Astrocyte (in vitro differentiated cells and primary cell): ENCODE measurements at regions not wholly inside any gene's neighbourhood (a gene's known extent, or its start where the extent isn't known, plus 50 kb on each side); places are given as distances from the start of the nearest gene placed in this dataset.

Experiments
- DNase-seq: peaks from one replicate; pipeline ENCODE4 v3.0.0-alpha.2; 2010; ENCODE audit warnings: low read depth
- FAIRE-seq: peaks from 2 replicates; lab custom pipeline; 2011; peaks lifted over from hg19 to GRCh38; lab: Jason Lieb, UNC
- H2AFZ ChIP-seq: 2 replicates; pipeline ENCODE4 v1.6.0; 2012; ENCODE audit warnings: low read depth, low read length, inconsistent platforms
- H3K27ac ChIP-seq: 2 replicates; pipeline ENCODE4 v1.5.1; 2011; ENCODE audit warnings: low read depth, low read length, inconsistent platforms
- H3K27me3 ChIP-seq: 2 replicates; pipeline ENCODE4 v1.6.0; 2011; ENCODE audit warnings: low read length, inconsistent platforms; ENCODE audit not compliant: insufficient read depth
- H3K36me3 ChIP-seq: 2 replicates; pipeline ENCODE4 v1.5.1; 2011; ENCODE audit warnings: low read length, inconsistent platforms; ENCODE audit not compliant: insufficient read depth
- H3K4me1 ChIP-seq: 2 replicates; pipeline ENCODE4 v1.5.1; 2011; ENCODE audit warnings: low read length, inconsistent platforms; ENCODE audit not compliant: insufficient read depth
- H3K4me2 ChIP-seq: 2 replicates; pipeline ENCODE4 v1.6.0; 2012; ENCODE audit warnings: low read length, inconsistent platforms
- H3K4me3 ChIP-seq: 2 replicates; pipeline ENCODE4 v1.5.1; 2011; ENCODE audit warnings: low read depth, mild to moderate bottlenecking, low read length, inconsistent platforms; ENCODE audit not compliant: insufficient read depth
- H3K79me2 ChIP-seq: 2 replicates; pipeline ENCODE4 v1.6.0; 2012; ENCODE audit warnings: mild to moderate bottlenecking, low read length, inconsistent platforms; ENCODE audit not compliant: insufficient read depth
- H3K9ac ChIP-seq: 2 replicates; pipeline ENCODE4 v1.6.0; 2012; ENCODE audit warnings: mild to moderate bottlenecking, low read length, inconsistent platforms
- H3K9me3 ChIP-seq: 2 replicates; pipeline ENCODE4 v1.5.1; 2012; ENCODE audit warnings: low read depth, mild to moderate bottlenecking, low read length, inconsistent platforms; ENCODE audit not compliant: insufficient read depth
- H4K20me1 ChIP-seq: 2 replicates; pipeline ENCODE4 v1.6.0; 2012; ENCODE audit warnings: low read length, inconsistent platforms; ENCODE audit not compliant: insufficient read depth
- H3K27ac Mint-ChIP-seq: one replicate; pipeline ENCODE4 v1.8.0; 2021; ENCODE audit warnings: mild to moderate bottlenecking, mixed read lengths; ENCODE audit not compliant: unreplicated experiment
- H3K27me3 Mint-ChIP-seq: one replicate; pipeline ENCODE4 v1.8.0; 2021; ENCODE audit warnings: low read depth, mixed read lengths; ENCODE audit not compliant: unreplicated experiment
- H3K36me3 Mint-ChIP-seq: one replicate; pipeline ENCODE4 v1.8.0; 2021; ENCODE audit warnings: low read depth, mixed read lengths; ENCODE audit not compliant: unreplicated experiment
- H3K4me1 Mint-ChIP-seq: one replicate; pipeline ENCODE4 v1.8.0; 2021; ENCODE audit warnings: low read depth, mixed read lengths; ENCODE audit not compliant: unreplicated experiment
- H3K4me3 Mint-ChIP-seq: one replicate; pipeline ENCODE4 v1.8.0; 2021; ENCODE audit warnings: mild to moderate bottlenecking, moderate library complexity, mixed read lengths; ENCODE audit not compliant: unreplicated experiment
- H3K9me3 Mint-ChIP-seq: one replicate; pipeline ENCODE4 v1.8.0; 2021; ENCODE audit warnings: mild to moderate bottlenecking, mixed read lengths; ENCODE audit not compliant: unreplicated experiment
- EZH2 ChIP-seq: IDR thresholded peaks from 2 replicates; pipeline ENCODE4 v1.6.1; 2012; ENCODE audit warnings: mild to moderate bottlenecking, low read length, inconsistent platforms; ENCODE audit not compliant: insufficient read depth
- TF ChIP-seq, protein P1 (sequence below): IDR thresholded peaks from 2 replicates; pipeline ENCODE4 v1.5.1; 2011; ENCODE audit warnings: low read depth, mild to moderate bottlenecking, inconsistent platforms, low read length, moderate library complexity; ENCODE audit not compliant: insufficient read depth

GRCh38 chr12:23290627-23291330 lies 658.7 kb downstream of the SOX5 start:
- Histone ChIP-seq H3K9me3 (no peaks in the 10 kb centered on the region), H3K4me2 (no peak overlapping the region), H3K79me2 (no peaks in the 10 kb centered on the region), H4K20me1 (no peaks in the 10 kb centered on the region), H3K4me3 (no peak overlapping the region), H3K9ac (no peak overlapping the region), H3K36me3 (no peaks in the 10 kb centered on the region), H3K27me3 (no peaks in the 10 kb centered on the region), H3K27ac (no peak overlapping the region), H3K4me1 (no peaks in the 10 kb centered on the region), H2AFZ (no peak overlapping the region)
- H3K4me1 Mint-ChIP-seq, result no peaks in the 10 kb centered on the region
- no peaks in the 10 kb centered on the region for H3K36me3 Mint-ChIP-seq
- H3K9me3 Mint-ChIP-seq, result no peaks in the 10 kb centered on the region
- FAIRE-seq (no peak), DNase-seq (no peak)
- no peak overlapping the region for H3K4me3 Mint-ChIP-seq
- H3K27ac Mint-ChIP-seq, result no peak overlapping the region
- H3K27me3 Mint-ChIP-seq, result no peaks in the 10 kb centered on the region
- TF ChIP-seq, protein P1, sequence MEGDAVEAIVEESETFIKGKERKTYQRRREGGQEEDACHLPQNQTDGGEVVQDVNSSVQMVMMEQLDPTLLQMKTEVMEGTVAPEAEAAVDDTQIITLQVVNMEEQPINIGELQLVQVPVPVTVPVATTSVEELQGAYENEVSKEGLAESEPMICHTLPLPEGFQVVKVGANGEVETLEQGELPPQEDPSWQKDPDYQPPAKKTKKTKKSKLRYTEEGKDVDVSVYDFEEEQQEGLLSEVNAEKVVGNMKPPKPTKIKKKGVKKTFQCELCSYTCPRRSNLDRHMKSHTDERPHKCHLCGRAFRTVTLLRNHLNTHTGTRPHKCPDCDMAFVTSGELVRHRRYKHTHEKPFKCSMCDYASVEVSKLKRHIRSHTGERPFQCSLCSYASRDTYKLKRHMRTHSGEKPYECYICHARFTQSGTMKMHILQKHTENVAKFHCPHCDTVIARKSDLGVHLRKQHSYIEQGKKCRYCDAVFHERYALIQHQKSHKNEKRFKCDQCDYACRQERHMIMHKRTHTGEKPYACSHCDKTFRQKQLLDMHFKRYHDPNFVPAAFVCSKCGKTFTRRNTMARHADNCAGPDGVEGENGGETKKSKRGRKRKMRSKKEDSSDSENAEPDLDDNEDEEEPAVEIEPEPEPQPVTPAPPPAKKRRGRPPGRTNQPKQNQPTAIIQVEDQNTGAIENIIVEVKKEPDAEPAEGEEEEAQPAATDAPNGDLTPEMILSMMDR, result no peak
- TF ChIP-seq EZH2, result no peak

DNA sequence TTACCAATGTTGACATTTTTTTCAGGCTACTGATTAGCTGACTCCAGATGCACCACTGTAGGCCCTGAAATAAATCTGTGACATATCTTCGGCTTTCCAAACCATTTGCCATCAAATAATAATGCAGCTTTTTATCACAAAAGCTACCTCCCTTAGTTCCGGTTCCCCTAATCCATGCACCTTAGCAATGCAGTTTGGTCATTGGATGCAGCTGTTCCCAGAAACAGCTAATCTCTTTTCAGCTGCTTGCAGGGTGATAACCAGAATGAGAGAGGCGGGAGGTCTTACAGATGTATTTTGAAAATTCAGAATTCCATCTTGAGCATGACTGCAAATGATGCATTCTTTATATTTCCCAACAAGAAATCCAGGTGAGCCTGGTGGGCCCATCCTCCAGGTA lies 646.2 kb downstream of the SOX5 start:
- Histone ChIP-seq H2AFZ (no peak overlapping the region), H3K9ac (no peak overlapping the region), H3K79me2 (no peaks in the 10 kb centered on the region), H3K27ac (no peak overlapping the region), H3K27me3 (no peaks in the 10 kb centered on the region), H3K4me3 (no peak overlapping the region), H3K4me2 (no peak overlapping the region), H3K4me1 (no peaks in the 10 kb centered on the region), H3K36me3 (no peaks in the 10 kb centered on the region), H4K20me1 (no peaks in the 10 kb centered on the region), H3K9me3 (no peaks in the 10 kb centered on the region)
- TF ChIP-seq, protein P1, result no peak
- TF ChIP-seq EZH2, result no peak
- Mint-ChIP-seq H3K36me3 (no peaks in the 10 kb centered on the region), H3K4me1 (no peaks in the 10 kb centered on the region), H3K27ac (no peak overlapping the region), H3K4me3 (no peak overlapping the region), H3K9me3 (no peaks in the 10 kb centered on the region), H3K27me3 (no peaks in the 10 kb centered on the region)
- DNase-seq, result no peak
- no peak for FAIRE-seq

- Histone ChIP-seq H3K4me2 (no peak overlapping the region), H3K4me1 (no peaks in the 10 kb centered on the region), H2AFZ (no peak overlapping the region), H3K27me3 (no peaks in the 10 kb centered on the region), H3K36me3 (no peaks in the 10 kb centered on the region), H3K9me3 (no peaks in the 10 kb centered on the region), H3K27ac (no peak overlapping the region), H3K4me3 (no peak overlapping the region), H4K20me1 (no peaks in the 10 kb centered on the region), H3K79me2 (no peaks in the 10 kb centered on the region), H3K9ac (no peak overlapping the region)
- FAIRE-seq (no peak), DNase-seq (no peak)
- Mint-ChIP-seq H3K9me3 (no peaks in the 10 kb centered on the region), H3K4me1 (no peaks in the 10 kb centered on the region), H3K4me3 (no peak overlapping the region), H3K27me3 (no peaks in the 10 kb centered on the region), H3K27ac (no peak overlapping the region), H3K36me3 (no peaks in the 10 kb centered on the region)
- TF ChIP-seq EZH2, result no peak
- TF ChIP-seq, protein P1, result no peak
These were observed 645.6 kb downstream of the SOX5 start for GRCh38 chr12:23303821-23304220.
